A673 (cell line): ENCODE measurements at regions not wholly inside any gene's neighbourhood (a gene's known extent, or its start where the extent isn't known, plus 50 kb on each side); places are given as distances from the start of the nearest gene placed in this dataset.

Source experiments
- CTCF ChIP-seq: fragments of 300-800, 200-600 bp; sonication (generic); conservative IDR thresholded peaks from 2 replicates; pipeline ENCODE4 v1.5.1; 2017; ENCODE audit warnings: low read depth, mild to moderate bottlenecking, antibody characterized with exemption, low read length, moderate library complexity, mixed read lengths
- EZH2 ChIP-seq: fragments of 200-600 bp; sonication (generic); IDR thresholded peaks from 2 replicates; pipeline ENCODE4 v1.6.1; 2017; ENCODE audit warnings: borderline replicate concordance, low read depth, mild to moderate bottlenecking, mixed read lengths, antibody characterized with exemption, low read length; ENCODE audit not compliant: poor library complexity, severe bottlenecking

GRCh38 chr1:209444961-209445360 lies 138.6 kb upstream of the CAMK1G start:
- TF ChIP-seq CTCF (no peak), EZH2 (no peak)
